HCT116 (cell line): ENCODE measurements at regions not wholly inside any gene's neighbourhood (a gene's known extent, or its start where the extent isn't known, plus 50 kb on each side); places are given as distances from the start of the nearest gene placed in this dataset.

Source experiments
- ATAC-seq: fragments of 200-7000 bp; cut with Tn5 transposase; 2 replicates; pipeline ENCODE4 v1.9.1; 2020; ENCODE audit warnings: mild to moderate bottlenecking, moderate library complexity
- BruUV-seq: library from RNA; stranded (reverse); fragments of 400-500 nt; replicated peaks from 2 replicates; lab custom pipeline; 2021; lab: Mats Ljungman, UMichigan
- CTCF ChIA-PET: fragments of 300-600 bp; sonication (Branson Sonifier 250); formaldehyde crosslinking; loops from one replicate; lab custom pipeline; 2021; ENCODE audit warnings: antibody characterized with exemption; lab: Charles Lee
- POLR2A ChIA-PET: fragments of 300-600, 350-600 bp; sonication (Branson Sonifier 250); formaldehyde crosslinking; loops from one replicate; lab custom pipeline; 2021; ENCODE audit warnings: antibody characterized with exemption; lab: Charles Lee
- RAD21 ChIA-PET, 2 experiments: fragments of 300-600 bp; sonication (Branson Sonifier 250); formaldehyde crosslinking; loops; one replicate each; lab custom pipeline; 2023; ENCODE audit warnings: low total read pairs in 2 of 2; ENCODE audit not compliant: uncharacterized antibody in 2 of 2, unreplicated experiment in 2 of 2, low non-redundant PET in 1 of 2; lab: Charles Lee
- DNase-seq: peaks from one replicate; pipeline ENCODE4 v3.0.0-alpha.2; 2010; ENCODE audit warnings: low read depth, low spot score
- H2AFZ ChIP-seq: fragments of 200-600 bp; shearing (Covaris generic), sonication (generic); 2 replicates; pipeline ENCODE4 v1.6.1; 2017; ENCODE audit warnings: low read depth, mixed run types, mixed read lengths, antibody characterized with exemption, low read length; ENCODE audit not compliant: poor library complexity, severe bottlenecking
- H3K27ac ChIP-seq: 2 replicates; pipeline ENCODE4 v1.5.1; 2012; ENCODE audit warnings: low read depth, low read length
- H3K27me3 ChIP-seq: fragments of 200-600 bp; sonication (generic); 2 replicates; pipeline ENCODE4 v1.6.1; 2016; ENCODE audit warnings: mixed run types, low read length, mixed read lengths; ENCODE audit not compliant: insufficient read depth
- H3K36me3 ChIP-seq, 2 experiments: fragments of 200-500 bp in 1 of 2; fragments of 200-600 bp in 1 of 2; sonication (Bioruptor generic) in 1 of 2; sonication (generic) in 1 of 2; 2 replicates each; pipeline versions ENCODE4 v1.5.1 to v1.6.1; 2014 to 2016; ENCODE audit warnings: low read length in 2 of 2, inconsistent platforms in 1 of 2, mixed read lengths in 1 of 2, mixed run types in 1 of 2; ENCODE audit not compliant: insufficient read depth in 2 of 2, control insufficient read depth in 1 of 2
- H3K4me1 ChIP-seq, 2 experiments: fragments of 200-600 bp in 1 of 2; sonication (generic) in 1 of 2; 2 replicates each; pipeline versions ENCODE4 v1.5.1 to v1.6.1; 2012 to 2017; ENCODE audit warnings: low read length in 2 of 2, inconsistent platforms in 1 of 2, mild to moderate bottlenecking in 1 of 2, mixed read lengths in 1 of 2, mixed run types in 1 of 2, moderate library complexity in 1 of 2; ENCODE audit not compliant: insufficient read depth in 2 of 2, control insufficient read depth in 1 of 2
- H3K4me2 ChIP-seq: fragments of 200-600 bp; sonication (generic); 2 replicates; pipeline ENCODE4 v1.6.1; 2017; ENCODE audit warnings: mixed run types, low read length, mixed read lengths
- H3K4me3 ChIP-seq, 2 experiments: fragments of 200-600 bp in 1 of 2; sonication (generic) in 1 of 2; replicated peaks in 1 of 2; 2 replicates each; pipeline ENCODE4 v1.5.1; 2011 to 2016; ENCODE audit warnings: low read length in 2 of 2, control low read depth in 1 of 2, low read depth in 1 of 2, mild to moderate bottlenecking in 1 of 2, mixed read lengths in 1 of 2, mixed run types in 1 of 2
- H3K79me2 ChIP-seq: fragments of 200-600 bp; sonication (generic); 2 replicates; pipeline ENCODE4 v1.6.1; 2017; ENCODE audit warnings: mild to moderate bottlenecking, mixed run types, low read length, moderate library complexity, mixed read lengths; ENCODE audit not compliant: insufficient read depth
- H3K9ac ChIP-seq: fragments of 200-600 bp; sonication (generic); 2 replicates; pipeline ENCODE4 v1.6.1; 2016; ENCODE audit warnings: low read length, mixed read lengths
- H3K9me2 ChIP-seq: fragments of 200-600 bp; sonication (generic), shearing (Covaris generic); 2 replicates; pipeline ENCODE4 v1.6.1; 2017; ENCODE audit warnings: mixed run types, mild to moderate bottlenecking, moderate library complexity; ENCODE audit not compliant: insufficient read depth
- H3K9me3 ChIP-seq, 2 experiments: fragments of 200-500 bp in 1 of 2; fragments of 200-600 bp in 1 of 2; sonication (Bioruptor generic) in 1 of 2; sonication (generic) in 1 of 2; 2 replicates each; pipeline ENCODE4 v1.6.1; 2014 to 2017; ENCODE audit warnings: low read length in 2 of 2, mixed read lengths in 2 of 2, inconsistent platforms in 1 of 2, low read depth in 1 of 2, mild to moderate bottlenecking in 1 of 2, mixed run types in 1 of 2, moderate library complexity in 1 of 2; ENCODE audit not compliant: control insufficient read depth in 1 of 2, insufficient read depth in 1 of 2
- H4K20me1 ChIP-seq: fragments of 200-600 bp; sonication (generic), shearing (Covaris generic); 2 replicates; pipeline ENCODE4 v1.6.1; 2017; ENCODE audit warnings: mixed run types, mild to moderate bottlenecking, moderate library complexity; ENCODE audit not compliant: insufficient read depth
- CBX3 ChIP-seq: IDR thresholded peaks from 2 replicates; pipeline ENCODE4 v1.6.1; 2012; ENCODE audit warnings: low read depth
- EZH2 ChIP-seq: fragments of 200-600 bp; sonication (generic); IDR thresholded peaks from 2 replicates; pipeline ENCODE4 v1.6.1; 2017; ENCODE audit warnings: antibody characterized with exemption, mixed run types
- EZH2phosphoT487 ChIP-seq: fragments of 200-600 bp; IDR thresholded peaks from 2 replicates; pipeline ENCODE4 v1.6.1; 2018; ENCODE audit warnings: antibody characterized with exemption, borderline replicate concordance
- POLR2A ChIP-seq: IDR thresholded peaks from 2 replicates; pipeline ENCODE4 v1.7.0; 2011; ENCODE audit warnings: borderline replicate concordance; ENCODE audit not compliant: insufficient read depth, insufficient read length; ENCODE audit errors: extremely low read depth
- RAD21 ChIP-seq: IDR thresholded peaks from 2 replicates; pipeline ENCODE4 v1.6.1; 2012; ENCODE audit warnings: low read depth, mild to moderate bottlenecking
- SP1 ChIP-seq: IDR thresholded peaks from 2 replicates; pipeline ENCODE4 v1.6.1; 2012; ENCODE audit warnings: low read depth
- ZFX ChIP-seq: fragments of 450-650 bp; IDR thresholded peaks from 2 replicates; pipeline ENCODE4 v1.6.1; 2017
- intact Hi-C: fragments of 100-400 bp; cut with micrococcal nuclease; formaldehyde crosslinking; loops from 2 replicates; pipeline ENCODE4 v1.10.0; 2022
- TF ChIP-seq, protein P1 (sequence below): IDR thresholded peaks from 2 replicates; pipeline ENCODE4 v1.6.1; 2012; ENCODE audit warnings: low read depth
- TF ChIP-seq, protein P2 (sequence below): IDR thresholded peaks from 2 replicates; pipeline ENCODE4 v1.6.1; 2012
- TF ChIP-seq, protein P3 (sequence below), 3 experiments: fragments of 200-600 bp in 1 of 3; sonication (generic) in 1 of 3; IDR thresholded peaks in 2 of 3; conservative IDR thresholded peaks in 1 of 3; 2 replicates each; pipeline ENCODE4 v1.5.1; 2012 to 2017; ENCODE audit warnings: low read depth in 2 of 3, low read length in 2 of 3, antibody characterized with exemption in 1 of 3, borderline replicate concordance in 1 of 3, control low read depth in 1 of 3, mild to moderate bottlenecking in 1 of 3, mixed read lengths in 1 of 3, mixed run types in 1 of 3, moderate library complexity in 1 of 3; ENCODE audit not compliant: insufficient read depth in 1 of 3

DNA sequence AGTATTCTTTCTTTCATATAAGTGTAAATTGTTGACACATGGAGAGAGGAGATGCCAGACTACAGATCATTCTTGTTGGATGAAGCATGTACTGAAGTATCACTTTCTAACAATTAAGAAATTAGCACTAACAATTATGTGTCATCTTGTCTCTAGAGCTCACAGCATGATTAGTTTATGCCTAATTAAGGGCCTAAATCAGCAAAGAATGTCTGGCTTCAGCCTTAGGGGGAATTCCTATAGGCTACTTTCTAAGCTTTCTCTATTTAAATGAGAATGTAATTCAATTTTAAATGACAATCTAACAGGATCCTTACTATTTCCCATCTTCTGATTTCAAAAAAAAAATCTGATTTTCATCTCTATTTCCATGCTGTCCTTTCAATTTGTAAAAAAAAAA lies 371.0 kb downstream of the EPHA7 start:
- peaks cover 0 to 3% of the 10 kb centered on the region in 2 experiments; a peak in 1 of 4 replicates for H3K9me3 ChIP-seq
- no peak overlapping the region for H2AFZ ChIP-seq
- CTCF ChIA-PET = no interaction called here
- intact Hi-C loops = no loop called here
- ATAC-seq (no peak), DNase-seq (no peak)
- no peaks in the 10 kb centered on the region for H3K36me3 ChIP-seq
- TF ChIP-seq, protein P1, sequence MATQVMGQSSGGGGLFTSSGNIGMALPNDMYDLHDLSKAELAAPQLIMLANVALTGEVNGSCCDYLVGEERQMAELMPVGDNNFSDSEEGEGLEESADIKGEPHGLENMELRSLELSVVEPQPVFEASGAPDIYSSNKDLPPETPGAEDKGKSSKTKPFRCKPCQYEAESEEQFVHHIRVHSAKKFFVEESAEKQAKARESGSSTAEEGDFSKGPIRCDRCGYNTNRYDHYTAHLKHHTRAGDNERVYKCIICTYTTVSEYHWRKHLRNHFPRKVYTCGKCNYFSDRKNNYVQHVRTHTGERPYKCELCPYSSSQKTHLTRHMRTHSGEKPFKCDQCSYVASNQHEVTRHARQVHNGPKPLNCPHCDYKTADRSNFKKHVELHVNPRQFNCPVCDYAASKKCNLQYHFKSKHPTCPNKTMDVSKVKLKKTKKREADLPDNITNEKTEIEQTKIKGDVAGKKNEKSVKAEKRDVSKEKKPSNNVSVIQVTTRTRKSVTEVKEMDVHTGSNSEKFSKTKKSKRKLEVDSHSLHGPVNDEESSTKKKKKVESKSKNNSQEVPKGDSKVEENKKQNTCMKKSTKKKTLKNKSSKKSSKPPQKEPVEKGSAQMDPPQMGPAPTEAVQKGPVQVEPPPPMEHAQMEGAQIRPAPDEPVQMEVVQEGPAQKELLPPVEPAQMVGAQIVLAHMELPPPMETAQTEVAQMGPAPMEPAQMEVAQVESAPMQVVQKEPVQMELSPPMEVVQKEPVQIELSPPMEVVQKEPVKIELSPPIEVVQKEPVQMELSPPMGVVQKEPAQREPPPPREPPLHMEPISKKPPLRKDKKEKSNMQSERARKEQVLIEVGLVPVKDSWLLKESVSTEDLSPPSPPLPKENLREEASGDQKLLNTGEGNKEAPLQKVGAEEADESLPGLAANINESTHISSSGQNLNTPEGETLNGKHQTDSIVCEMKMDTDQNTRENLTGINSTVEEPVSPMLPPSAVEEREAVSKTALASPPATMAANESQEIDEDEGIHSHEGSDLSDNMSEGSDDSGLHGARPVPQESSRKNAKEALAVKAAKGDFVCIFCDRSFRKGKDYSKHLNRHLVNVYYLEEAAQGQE = no peak
- no peak for TF ChIP-seq SP1
- no peak for TF ChIP-seq EZH2
- TF ChIP-seq ZFX = no peak
- no peak for TF ChIP-seq EZH2phosphoT487
- no peak overlapping the region for H3K27ac ChIP-seq
- no peak overlapping the region for H3K4me2 ChIP-seq
- RAD21 ChIA-PET = no interaction called here
- POLR2A ChIA-PET = no interaction called here
- H3K9me2 ChIP-seq = no peaks in the 10 kb centered on the region
- no peaks in the 10 kb centered on the region for H3K79me2 ChIP-seq
- BruUV-seq = no TSS peak
- no peaks in the 10 kb centered on the region for H3K27me3 ChIP-seq
- no peak overlapping the region for H3K9ac ChIP-seq
- H4K20me1 ChIP-seq = no peaks in the 10 kb centered on the region
- H3K4me1 ChIP-seq = no peaks in the 10 kb centered on the region
- no peak overlapping the region for H3K4me3 ChIP-seq

DNA sequence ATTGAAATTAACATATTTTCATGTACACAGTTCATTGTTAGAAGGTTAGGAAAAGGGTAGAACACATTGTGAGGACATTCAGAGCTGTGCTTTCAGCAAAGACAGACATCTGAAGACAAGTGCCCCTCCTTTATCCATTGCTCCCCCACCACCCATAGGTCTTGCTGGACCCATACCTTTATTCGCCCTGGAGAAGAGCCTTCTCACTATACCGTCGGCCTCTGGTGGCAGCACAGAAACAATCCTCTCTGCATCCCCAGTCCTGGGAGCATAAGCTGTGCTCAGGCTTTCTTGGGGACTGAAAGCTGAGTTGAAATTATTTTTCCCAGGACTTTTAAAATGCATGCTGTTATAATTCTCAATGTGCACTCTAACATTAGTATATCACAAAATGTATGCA lies 372.3 kb downstream of the EPHA7 start:
- Histone ChIP-seq H3K4me1 (no peaks in the 10 kb centered on the region), H2AFZ (no peak overlapping the region), H4K20me1 (no peaks in the 10 kb centered on the region), H3K9me2 (no peaks in the 10 kb centered on the region), H3K4me3 (no peak overlapping the region), H3K4me2 (no peak overlapping the region), H3K27ac (no peak overlapping the region), H3K9me3 (peaks cover 0 to 3% of the 10 kb centered on the region in 2 experiments; a peak in 1 of 4 replicates), H3K79me2 (no peaks in the 10 kb centered on the region), H3K27me3 (no peaks in the 10 kb centered on the region), H3K9ac (no peak overlapping the region), H3K36me3 (no peaks in the 10 kb centered on the region)
- DNase-seq (no peak), ATAC-seq (no peak)
- no TSS peak for BruUV-seq
- intact Hi-C loops = no loop called here
- CTCF ChIA-PET = no interaction called here
- POLR2A ChIA-PET = no interaction called here
- RAD21 ChIA-PET = no interaction called here
- no peak for TF ChIP-seq RAD21
- no peak for TF ChIP-seq CBX3
- no peak for TF ChIP-seq POLR2A
- TF ChIP-seq, protein P2, sequence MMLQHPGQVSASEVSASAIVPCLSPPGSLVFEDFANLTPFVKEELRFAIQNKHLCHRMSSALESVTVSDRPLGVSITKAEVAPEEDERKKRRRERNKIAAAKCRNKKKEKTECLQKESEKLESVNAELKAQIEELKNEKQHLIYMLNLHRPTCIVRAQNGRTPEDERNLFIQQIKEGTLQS = no peak
- TF ChIP-seq, protein P3, sequence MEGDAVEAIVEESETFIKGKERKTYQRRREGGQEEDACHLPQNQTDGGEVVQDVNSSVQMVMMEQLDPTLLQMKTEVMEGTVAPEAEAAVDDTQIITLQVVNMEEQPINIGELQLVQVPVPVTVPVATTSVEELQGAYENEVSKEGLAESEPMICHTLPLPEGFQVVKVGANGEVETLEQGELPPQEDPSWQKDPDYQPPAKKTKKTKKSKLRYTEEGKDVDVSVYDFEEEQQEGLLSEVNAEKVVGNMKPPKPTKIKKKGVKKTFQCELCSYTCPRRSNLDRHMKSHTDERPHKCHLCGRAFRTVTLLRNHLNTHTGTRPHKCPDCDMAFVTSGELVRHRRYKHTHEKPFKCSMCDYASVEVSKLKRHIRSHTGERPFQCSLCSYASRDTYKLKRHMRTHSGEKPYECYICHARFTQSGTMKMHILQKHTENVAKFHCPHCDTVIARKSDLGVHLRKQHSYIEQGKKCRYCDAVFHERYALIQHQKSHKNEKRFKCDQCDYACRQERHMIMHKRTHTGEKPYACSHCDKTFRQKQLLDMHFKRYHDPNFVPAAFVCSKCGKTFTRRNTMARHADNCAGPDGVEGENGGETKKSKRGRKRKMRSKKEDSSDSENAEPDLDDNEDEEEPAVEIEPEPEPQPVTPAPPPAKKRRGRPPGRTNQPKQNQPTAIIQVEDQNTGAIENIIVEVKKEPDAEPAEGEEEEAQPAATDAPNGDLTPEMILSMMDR (IDR thresholded peaks at IDR 0.05 in 2 of 3, conservative IDR thresholded peaks at IDR 0.05 in 1 of 3; ENCODE audit: borderline replicate concordance in 1 of 3, insufficient read depth in 1 of 3, low read depth in 2 of 3, low read length in 2 of 3) = no peak
